ENCODE measurements at regions not wholly inside any gene's neighbourhood (a gene's known extent, or its start where the extent isn't known, plus 50 kb on each side); places are given as distances from the start of the nearest gene placed in this dataset.

DNA sequence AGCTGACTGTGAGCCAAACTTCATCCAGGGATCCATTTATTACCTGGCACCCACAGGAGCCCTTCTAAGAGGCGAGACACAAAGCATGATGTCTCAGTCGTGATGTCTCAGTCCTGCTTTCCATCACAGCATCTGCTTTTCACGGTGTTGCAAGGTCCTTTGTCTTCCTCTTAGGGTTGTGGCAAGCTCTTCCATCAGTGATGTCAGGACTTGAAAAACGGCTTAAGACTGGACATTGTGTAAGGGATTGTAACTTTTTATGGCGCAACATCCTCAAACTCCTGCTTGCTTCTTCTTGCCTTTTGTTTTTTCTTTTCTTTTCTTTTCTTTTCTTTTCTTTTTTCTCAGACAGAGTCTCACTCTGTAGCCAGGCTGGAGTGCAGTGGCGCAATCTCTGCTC, 586.5 kb upstream of the TMEM132C start:
- DNase-seq (ENCODE audit: low spot score), result no peak

DNA sequence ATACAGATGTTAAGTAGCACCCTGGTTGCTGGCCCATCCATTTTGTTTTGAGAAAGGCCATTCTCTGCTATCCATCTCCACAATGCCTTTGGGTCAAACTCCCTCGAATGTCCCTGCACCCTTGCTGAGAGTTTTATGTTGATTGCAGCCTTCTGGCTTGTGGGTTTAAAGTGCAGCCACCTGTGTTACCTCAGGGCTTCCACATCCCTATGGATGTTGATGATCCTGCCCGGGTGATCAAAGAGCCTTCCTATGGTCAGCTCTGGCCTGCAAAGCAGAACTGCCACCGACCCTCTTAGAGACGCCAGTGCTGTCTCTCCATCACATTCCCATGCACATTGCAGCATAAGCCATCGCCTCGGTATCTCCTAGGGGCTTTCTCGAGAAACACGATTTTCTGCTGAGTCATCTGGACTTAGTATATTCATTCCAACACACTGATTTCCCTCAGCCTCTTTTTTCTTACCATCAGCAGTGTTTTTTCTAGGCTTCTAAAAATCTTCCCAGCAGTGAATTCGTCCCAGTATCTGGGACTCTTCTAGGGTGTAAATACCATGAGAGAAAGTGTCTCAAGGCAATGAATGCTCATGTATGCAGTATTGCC, 585.7 kb upstream of the TMEM132C start:
- DNase-seq (ENCODE audit: low spot score), result no peak

GRCh38 chr12:127685491-127685890, 581.5 kb upstream of the TMEM132C start:
- DNase-seq (ENCODE audit: low spot score), result no peak

- DNase-seq (ENCODE audit: low spot score), result no peak
These were observed 581.0 kb upstream of the TMEM132C start for GRCh38 chr12:127685931-127686330.

DNA sequence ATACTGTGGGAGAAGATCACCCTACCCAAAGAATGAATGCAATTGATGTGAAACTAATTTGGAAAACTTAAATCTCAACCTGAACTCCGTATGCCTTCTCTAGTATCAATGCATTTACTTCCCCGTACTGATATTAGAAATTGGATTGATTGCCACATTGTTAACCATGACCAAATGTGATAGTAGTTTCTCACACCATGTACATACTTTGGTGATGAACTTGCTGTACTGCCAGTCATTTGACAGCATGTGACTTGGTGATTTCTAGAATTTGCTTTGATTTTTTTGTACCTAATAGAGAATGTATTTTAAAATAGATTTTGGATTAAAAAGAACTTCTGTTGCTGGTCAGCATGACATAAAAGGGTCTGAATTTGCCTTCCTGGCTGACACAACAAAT, 579.8 kb upstream of the TMEM132C start:
- DNase-seq (ENCODE audit: low spot score), result no peak

DNA sequence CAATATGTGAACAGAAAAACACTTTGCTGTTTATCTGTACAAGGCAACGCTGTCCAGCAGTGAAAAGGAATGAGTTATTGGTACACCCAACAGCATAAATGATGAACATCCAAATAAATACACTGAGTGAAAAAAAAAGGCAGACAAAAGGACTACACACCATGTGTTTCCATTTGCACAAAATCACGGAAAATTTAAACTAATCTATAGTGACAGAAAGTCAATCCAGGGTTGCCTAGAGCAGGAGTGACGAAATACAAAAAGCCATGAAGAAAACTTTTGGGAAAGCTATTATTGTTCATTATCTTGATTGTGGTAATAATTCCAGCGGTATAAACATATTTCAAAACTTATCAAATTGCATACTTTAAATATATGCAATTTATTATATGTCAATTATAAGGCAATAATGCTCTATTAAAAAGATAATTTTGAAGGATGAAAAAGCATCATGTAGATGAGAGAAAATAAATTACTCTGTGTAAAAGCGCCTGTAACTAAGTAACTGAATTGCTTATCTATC, 578.0 kb upstream of the TMEM132C start:
- DNase-seq (ENCODE audit: low spot score), result no peak

GRCh38 chr12:127690161-127690560, 576.8 kb upstream of the TMEM132C start:
- DNase-seq (ENCODE audit: low spot score), result no peak

DNA sequence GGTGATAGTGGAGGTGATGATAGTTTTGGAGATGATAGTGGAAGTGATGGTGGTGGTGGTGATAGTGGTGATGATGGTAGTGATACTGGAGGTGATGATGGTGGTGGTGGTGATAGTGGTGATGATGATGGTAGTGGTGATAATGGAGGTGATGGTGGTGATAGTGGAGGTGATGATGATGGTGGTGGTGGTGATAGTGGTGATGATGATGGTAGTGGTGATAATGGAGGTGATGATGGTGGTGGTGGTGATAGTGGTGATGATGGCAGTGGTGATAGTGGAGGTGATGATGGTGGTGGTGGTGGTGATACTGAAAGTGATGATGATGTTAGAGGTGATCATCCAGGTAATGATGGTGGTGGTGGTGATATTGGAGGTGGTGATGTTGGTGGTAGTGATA, 570.0 kb upstream of the TMEM132C start:
- no peak for DNase-seq (ENCODE audit: low spot score)

DNA sequence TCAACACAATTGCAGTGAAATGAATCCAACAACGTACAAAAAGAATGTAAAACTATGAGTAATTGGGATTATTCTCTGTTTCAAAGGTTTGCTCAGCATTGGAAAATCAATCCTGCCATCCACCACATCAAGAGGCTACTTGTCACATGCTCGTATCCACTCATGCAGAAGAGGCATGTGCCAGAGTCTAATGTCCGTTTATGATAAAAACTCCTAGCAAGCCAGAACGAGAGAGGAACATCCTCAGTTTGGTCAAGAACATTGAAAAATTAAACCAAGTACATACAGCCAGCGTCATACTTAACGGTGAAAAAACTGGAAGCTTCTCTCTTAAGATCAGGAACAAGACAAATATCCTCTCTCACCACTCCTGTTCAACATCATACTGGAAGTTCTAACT, 563.9 kb upstream of the TMEM132C start:
- DNase-seq (ENCODE audit: low spot score), result no peak

GRCh38 chr12:127711108-127711507, 555.9 kb upstream of the TMEM132C start:
- no peak for DNase-seq (ENCODE audit: low spot score)

DNA sequence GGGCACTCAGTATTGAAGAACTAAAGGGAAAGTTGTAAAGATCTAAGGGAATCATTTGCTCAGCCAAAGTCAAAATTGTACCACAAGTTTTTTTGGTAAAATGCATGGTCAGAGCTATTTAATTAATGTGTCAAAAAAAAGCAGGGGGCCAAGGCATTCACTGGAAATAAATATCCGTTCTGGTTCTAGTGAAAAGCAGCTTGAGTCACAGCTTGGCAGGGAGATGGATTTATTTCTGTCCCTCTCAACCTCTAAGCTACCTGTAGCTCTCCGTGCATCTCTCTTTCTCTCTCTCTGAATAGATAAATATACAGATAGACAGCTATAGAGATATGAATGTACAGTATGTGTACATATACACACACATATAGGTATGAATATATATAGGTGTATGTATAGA, 554.4 kb upstream of the TMEM132C start:
- DNase-seq (ENCODE audit: low spot score), result no peak

DNA sequence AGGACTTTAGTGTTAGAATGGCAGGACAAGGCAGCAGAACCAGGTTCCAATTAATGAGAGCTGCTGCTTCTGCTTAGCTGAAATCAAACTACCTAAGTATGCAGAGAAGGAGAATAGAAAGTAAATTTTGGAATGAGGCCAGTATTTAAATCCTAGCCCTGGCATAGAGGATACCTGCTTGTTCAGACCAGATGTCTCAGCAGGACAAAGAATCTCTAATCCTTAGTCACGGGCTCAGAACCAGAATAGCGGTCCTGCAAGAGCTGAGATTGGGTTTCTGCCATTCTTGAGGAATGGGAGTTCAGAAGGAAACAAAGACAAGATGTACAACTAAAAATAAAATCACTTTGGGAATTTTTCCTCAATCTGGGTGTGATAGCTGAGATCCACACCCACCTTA, 550.8 kb upstream of the TMEM132C start:
- no peak for DNase-seq (ENCODE audit: low spot score)

DNA sequence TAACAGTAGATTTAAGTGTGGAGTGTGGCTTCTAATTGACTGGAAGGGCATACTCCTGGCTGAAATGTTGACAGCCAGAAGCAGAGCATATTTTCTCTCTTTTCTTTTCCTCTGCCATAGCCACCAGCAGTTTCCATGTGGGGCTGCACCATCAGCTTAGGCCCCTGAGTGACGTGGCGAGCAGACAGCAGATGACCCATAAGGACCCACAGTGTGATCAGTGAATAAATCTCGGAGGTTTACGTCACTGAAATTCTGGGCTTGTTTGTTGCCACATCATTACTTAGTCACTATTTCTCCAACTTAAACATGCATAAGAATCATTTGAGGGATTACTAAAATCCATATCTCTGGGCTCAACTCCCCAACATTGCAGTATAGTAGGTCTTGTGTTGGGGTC, 549.7 kb upstream of the TMEM132C start:
- no peak for DNase-seq (ENCODE audit: low spot score)

- no peak for DNase-seq (ENCODE audit: low spot score)
These were observed 546.6 kb upstream of the TMEM132C start for GRCh38 chr12:127720334-127720733.

DNA sequence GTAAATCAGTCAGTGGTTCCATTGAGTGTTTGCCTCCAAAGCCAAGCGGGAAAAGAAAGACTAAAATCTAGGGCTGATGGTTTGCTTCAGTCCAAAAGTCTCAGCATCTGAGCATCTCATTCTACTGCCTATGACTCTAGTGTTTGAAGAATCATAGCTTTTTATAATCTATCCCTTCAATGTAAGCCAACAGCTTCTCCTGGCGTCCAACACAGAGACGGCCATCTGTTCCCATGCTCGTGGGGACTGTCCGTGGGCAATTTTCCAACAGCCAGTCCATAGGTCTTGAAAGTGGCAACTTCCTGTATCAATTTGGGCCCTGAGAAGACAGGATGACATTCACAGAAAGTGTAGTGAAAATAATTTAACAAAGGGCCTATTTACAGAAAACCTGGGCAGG, 544.4 kb upstream of the TMEM132C start:
- no peak for DNase-seq (ENCODE audit: low spot score)

DNA sequence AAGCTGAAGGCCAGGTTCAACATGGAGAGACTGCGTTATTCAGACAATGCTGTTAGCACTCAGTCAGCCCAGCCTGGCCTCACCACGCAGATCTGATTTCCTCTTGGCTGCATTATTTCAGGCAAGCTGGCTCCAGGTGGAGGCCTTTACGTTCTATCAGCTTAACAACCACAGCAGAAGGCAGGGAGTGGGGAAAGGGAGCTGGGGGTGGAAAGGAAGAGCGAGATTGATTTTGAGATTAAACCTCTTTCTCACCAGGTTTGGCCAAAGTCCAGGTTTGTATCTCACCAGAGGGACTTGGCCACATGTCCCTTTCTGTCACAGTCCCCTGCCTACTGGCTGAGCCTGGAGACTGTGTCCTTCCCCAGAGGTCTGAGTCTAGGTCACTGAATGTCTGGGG, 543.7 kb upstream of the TMEM132C start:
- no peak for DNase-seq (ENCODE audit: low spot score)

- DNase-seq (ENCODE audit: low spot score), result no peak
These were observed 540.2 kb upstream of the TMEM132C start for GRCh38 chr12:127726671-127727315.

- no peak for DNase-seq (ENCODE audit: low spot score)
These were observed 538.7 kb upstream of the TMEM132C start for GRCh38 chr12:127728285-127728684.

DNA sequence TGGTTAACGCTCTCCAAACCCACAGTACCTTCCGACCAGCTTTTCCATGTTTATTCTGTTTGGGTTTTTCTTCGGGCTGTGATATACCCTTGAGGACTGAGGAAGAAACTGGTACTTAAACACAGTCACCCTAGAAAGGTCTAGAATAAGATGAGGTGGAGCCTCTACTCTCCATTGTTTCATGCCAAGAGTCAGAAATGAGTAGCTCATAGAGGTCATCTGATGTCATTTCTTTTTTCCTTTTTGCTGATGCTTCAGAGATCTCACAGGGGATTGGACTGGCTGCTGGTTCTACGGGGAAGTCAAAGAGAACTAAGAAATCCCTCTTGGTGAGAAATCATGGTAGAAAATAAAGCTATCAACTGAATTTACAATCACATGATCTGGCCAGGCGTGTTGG, 538.2 kb upstream of the TMEM132C start:
- DNase-seq (ENCODE audit: low spot score), result no peak

- DNase-seq (ENCODE audit: low spot score), result no peak
These were observed 537.6 kb upstream of the TMEM132C start for GRCh38 chr12:127729381-127729780.

DNA sequence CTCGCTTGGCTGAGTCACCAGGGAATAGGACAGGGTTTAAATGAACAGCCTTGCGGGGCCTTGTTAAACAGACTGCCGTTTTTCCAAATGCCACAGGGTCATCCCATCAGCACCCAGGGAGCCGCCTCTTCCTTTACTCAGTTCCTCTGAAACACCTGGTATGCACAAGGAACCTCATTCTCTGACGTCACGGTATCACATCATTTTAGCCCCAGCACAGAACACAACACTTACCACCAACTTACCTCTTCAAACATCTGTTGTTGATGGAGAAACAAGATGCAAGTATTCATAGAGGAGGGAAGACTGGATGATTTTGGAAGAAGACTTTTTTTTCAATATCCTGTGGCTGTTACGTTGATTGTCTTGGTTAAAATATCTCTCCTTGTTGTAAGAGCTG, 535.3 kb upstream of the TMEM132C start:
- DNase-seq (ENCODE audit: low spot score), result no peak

- DNase-seq (ENCODE audit: low spot score), result no peak
These were observed 524.7 kb upstream of the TMEM132C start for GRCh38 chr12:127742231-127742630.

GRCh38 chr12:127745469-127746212, 521.3 kb upstream of the TMEM132C start:
- no peak for DNase-seq (ENCODE audit: low spot score)
